ENCODE measurements at regions not wholly inside any gene's neighbourhood (a gene's known extent, or its start where the extent isn't known, plus 50 kb on each side); places are given as distances from the start of the nearest gene placed in this dataset.

- no peak for DNase-seq (ENCODE audit: low read depth)
These were observed 306.3 kb upstream of the SP8 start for GRCh38 chr7:21092766-21093702.

GRCh38 chr7:21094589-21094988, 307.9 kb upstream of the SP8 start:
- DNase-seq (ENCODE audit: low read depth), result no peak

GRCh38 chr7:21099432-21099831, 312.7 kb upstream of the SP8 start:
- DNase-seq (ENCODE audit: low read depth), result no peak

GRCh38 chr7:21099955-21100354, 313.3 kb upstream of the SP8 start:
- no peak for DNase-seq (ENCODE audit: low read depth)

GRCh38 chr7:21101541-21101940, 314.9 kb upstream of the SP8 start:
- DNase-seq (ENCODE audit: low read depth), result no peak

- no peak for DNase-seq (ENCODE audit: low read depth)
These were observed 316.9 kb upstream of the SP8 start for GRCh38 chr7:21103426-21104123.

- no peak for DNase-seq (ENCODE audit: low read depth)
These were observed 317.4 kb upstream of the SP8 start for GRCh38 chr7:21104124-21104500.

GRCh38 chr7:21106296-21106732, 319.6 kb upstream of the SP8 start:
- DNase-seq (ENCODE audit: low read depth), result no peak

GRCh38 chr7:21107101-21107500, 320.4 kb upstream of the SP8 start:
- no peak for DNase-seq (ENCODE audit: low read depth)

- DNase-seq (ENCODE audit: low read depth), result no peak
These were observed 319.7 kb upstream of the SP4 start for GRCh38 chr7:21108182-21108581.

GRCh38 chr7:21113609-21114415, 314.1 kb upstream of the SP4 start:
- DNase-seq (ENCODE audit: low read depth), result no peak

GRCh38 chr7:21123586-21123985, 304.3 kb upstream of the SP4 start:
- DNase-seq (ENCODE audit: low read depth), result no peak

GRCh38 chr7:21125297-21125696, 302.6 kb upstream of the SP4 start:
- no peak for DNase-seq (ENCODE audit: low read depth)

- no peak for DNase-seq (ENCODE audit: low read depth)
These were observed 299.6 kb upstream of the SP4 start for GRCh38 chr7:21128062-21128817.

- DNase-seq (ENCODE audit: low read depth), result no peak
These were observed 296.0 kb upstream of the SP4 start for GRCh38 chr7:21131897-21132296.

- no peak for DNase-seq (ENCODE audit: low read depth)
These were observed 293.3 kb upstream of the SP4 start for GRCh38 chr7:21134631-21135030.

- no peak for DNase-seq (ENCODE audit: low read depth)
These were observed 292.4 kb upstream of the SP4 start for GRCh38 chr7:21135437-21135836.

GRCh38 chr7:21137640-21138039, 290.2 kb upstream of the SP4 start:
- DNase-seq (ENCODE audit: low read depth), result no peak

- no peak for DNase-seq (ENCODE audit: low read depth)
These were observed 287.3 kb upstream of the SP4 start for GRCh38 chr7:21140622-21141021.

- no peak for DNase-seq (ENCODE audit: low read depth)
These were observed 286.4 kb upstream of the SP4 start for GRCh38 chr7:21141476-21141875.

GRCh38 chr7:21142081-21142480, 285.8 kb upstream of the SP4 start:
- no peak for DNase-seq (ENCODE audit: low read depth)

All from stimulated activated CD8-positive, alpha-beta memory T cell treated with anti-CD3 and anti-CD28 coated beads, Interleukin-12 subunit alpha, Interleukin-12 subunit beta, amount 100 ng/mL, for 4 hours (primary cell).